Mesendoderm (in vitro differentiated cells): ENCODE measurements at regions not wholly inside any gene's neighbourhood (a gene's known extent, or its start where the extent isn't known, plus 50 kb on each side); places are given as distances from the start of the nearest gene placed in this dataset.

Source experiments
- DNase-seq: peaks from one replicate; pipeline ENCODE4 v3.0.0; 2013
- H2AK5ac ChIP-seq: 2 replicates; pipeline ENCODE4 v1.6.1; 2013; ENCODE audit warnings: low read length, inconsistent platforms
- H2BK120ac ChIP-seq: 2 replicates; pipeline ENCODE4 v1.6.1; 2013; ENCODE audit warnings: low read depth, mild to moderate bottlenecking, low read length, moderate library complexity, mixed read lengths
- H2BK15ac ChIP-seq: replicated peaks from 2 replicates; pipeline ENCODE4 v1.6.1; 2013; ENCODE audit warnings: low read depth, mild to moderate bottlenecking, moderate library complexity
- H2BK5ac ChIP-seq: 2 replicates; pipeline ENCODE4 v1.6.1; 2013; ENCODE audit warnings: low read length, inconsistent platforms
- H3K18ac ChIP-seq: 2 replicates; pipeline ENCODE4 v1.6.1; 2013; ENCODE audit warnings: mild to moderate bottlenecking, low read length, mixed read lengths
- H3K23ac ChIP-seq: one replicate; pipeline ENCODE4 v1.6.1; 2013; ENCODE audit warnings: low read length
- H3K27ac ChIP-seq: 2 replicates; pipeline ENCODE4 v1.5.1; 2013; ENCODE audit warnings: low read depth, mild to moderate bottlenecking, inconsistent platforms, low read length, moderate library complexity
- H3K27me3 ChIP-seq: 2 replicates; pipeline ENCODE4 v1.6.1; 2013; ENCODE audit warnings: low read length, control low read depth, mild to moderate bottlenecking, inconsistent platforms; ENCODE audit not compliant: insufficient read depth, poor library complexity
- H3K36me3 ChIP-seq: 2 replicates; pipeline ENCODE4 v1.6.1; 2013; ENCODE audit warnings: low read length, inconsistent platforms; ENCODE audit not compliant: control insufficient read depth, insufficient read depth
- H3K4ac ChIP-seq: one replicate; pipeline ENCODE4 v1.6.1; 2013; ENCODE audit warnings: low read depth, mild to moderate bottlenecking, low read length, moderate library complexity
- H3K4me1 ChIP-seq: 2 replicates; pipeline ENCODE4 v1.6.1; 2013; ENCODE audit warnings: low read depth, low read length, inconsistent platforms; ENCODE audit not compliant: control insufficient read depth
- H3K4me2 ChIP-seq: 2 replicates; pipeline ENCODE4 v1.6.1; 2013; ENCODE audit warnings: low read length
- H3K4me3 ChIP-seq: 2 replicates; pipeline ENCODE4 v1.5.1; 2013; ENCODE audit warnings: mild to moderate bottlenecking, low read length
- H3K56ac ChIP-seq: one replicate; pipeline ENCODE4 v1.6.1; 2013; ENCODE audit warnings: low read length
- H3K79me1 ChIP-seq: 2 replicates; pipeline ENCODE4 v1.6.1; 2013; ENCODE audit warnings: low read length, inconsistent platforms
- H3K79me2 ChIP-seq: 2 replicates; pipeline ENCODE4 v1.6.1; 2013; ENCODE audit warnings: mild to moderate bottlenecking, low read length; ENCODE audit not compliant: control insufficient read depth, insufficient read depth
- H3K9ac ChIP-seq: 2 replicates; pipeline ENCODE4 v1.6.1; 2013; ENCODE audit warnings: low read length, inconsistent platforms
- H4K5ac ChIP-seq: one replicate; pipeline ENCODE4 v1.6.1; 2013; ENCODE audit warnings: low read length
- H4K8ac ChIP-seq: one replicate; pipeline ENCODE4 v1.6.1; 2013; ENCODE audit warnings: low read depth, mild to moderate bottlenecking, control low read depth, low read length, moderate library complexity
- WGBS: extraction: QIAGEN DNeasy Blood & Tissue Kit; methylation state at CpG from one replicate; pipeline ENCODE4 v1.1.7; 2013; ENCODE audit warnings: low lambda C conversion rate, missing lambda C conversion rate; ENCODE audit not compliant: insufficient coverage; ENCODE audit errors: extremely low coverage; 5-methylcytosine and 5-hydroxymethylcytosine counted together

GRCh38 chr6:15008269-15008668 lies 237.6 kb upstream of the JARID2 start:
- no peaks in the 10 kb centered on the region for H3K79me2 ChIP-seq
- H3K9ac ChIP-seq = no peak overlapping the region

GRCh38 chr6:15014958-15015357 lies 230.9 kb upstream of the JARID2 start:
- H2BK120ac ChIP-seq = no peak overlapping the region
- H3K4me1 ChIP-seq = no peaks in the 10 kb centered on the region
- no peak overlapping the region for H2BK5ac ChIP-seq
- H3K4me3 ChIP-seq = no peak overlapping the region
- H3K27me3 ChIP-seq = no peaks in the 10 kb centered on the region
- no peaks in the 10 kb centered on the region for H3K79me1 ChIP-seq
- no peak overlapping the region for H2AK5ac ChIP-seq
- no peaks in the 10 kb centered on the region for H3K36me3 ChIP-seq
- no peak overlapping the region for H3K4ac ChIP-seq
- H3K18ac ChIP-seq = no peak overlapping the region
- no CpG with 5 or more reads among the region's 1 CpG for WGBS
- no peak overlapping the region for H3K23ac ChIP-seq
- no peak overlapping the region for H4K8ac ChIP-seq
- H3K4me2 ChIP-seq = no peak overlapping the region
- H4K5ac ChIP-seq = no peak overlapping the region
- H3K79me2 ChIP-seq = no peaks in the 10 kb centered on the region
- no peak overlapping the region for H3K27ac ChIP-seq
- no peak overlapping the region for H2BK15ac ChIP-seq
- no peak overlapping the region for H3K56ac ChIP-seq
- DNase-seq = no peak
- H3K9ac ChIP-seq = no peak overlapping the region

More at GRCh38 chr6:15008269-15008668, 237.6 kb upstream of the JARID2 start:
- Histone ChIP-seq H3K18ac (no peak overlapping the region), H3K23ac (no peak overlapping the region), H3K4me2 (no peak overlapping the region), H2BK120ac (no peak overlapping the region), H3K56ac (no peak overlapping the region), H4K5ac (no peak overlapping the region), H2AK5ac (no peak overlapping the region), H4K8ac (no peak overlapping the region), H3K27ac (no peak overlapping the region), H3K27me3 (no peaks in the 10 kb centered on the region), H3K4ac (no peak overlapping the region), H3K79me1 (no peaks in the 10 kb centered on the region), H3K36me3 (no peaks in the 10 kb centered on the region), H3K4me3 (no peak overlapping the region), H3K4me1 (no peaks in the 10 kb centered on the region), H2BK15ac (no peak overlapping the region), H2BK5ac (no peak overlapping the region)
- DNase-seq = no peak

- H2BK15ac ChIP-seq = no peak overlapping the region
- H2BK120ac ChIP-seq = no peak overlapping the region
- H3K4me1 ChIP-seq = no peaks in the 10 kb centered on the region
- H3K9ac ChIP-seq = no peak overlapping the region
- no peak overlapping the region for H2AK5ac ChIP-seq
- H3K36me3 ChIP-seq = no peaks in the 10 kb centered on the region
- H4K8ac ChIP-seq = no peak overlapping the region
- no peak overlapping the region for H3K23ac ChIP-seq
- no peaks in the 10 kb centered on the region for H3K27me3 ChIP-seq
- H3K18ac ChIP-seq = no peak overlapping the region
- no peak overlapping the region for H3K56ac ChIP-seq
- H3K4me3 ChIP-seq = no peak overlapping the region
- H3K4me2 ChIP-seq = no peak overlapping the region
- H4K5ac ChIP-seq = no peak overlapping the region
- H3K27ac ChIP-seq = no peak overlapping the region
- DNase-seq = no peak
- WGBS = no CpG with 5 or more reads among the region's 6 CpGs
- H3K79me1 ChIP-seq = no peaks in the 10 kb centered on the region
- H3K4ac ChIP-seq = no peak overlapping the region
- H3K79me2 ChIP-seq = peaks cover 2% of the 10 kb centered on the region
- no peak overlapping the region for H2BK5ac ChIP-seq
These were observed 229.1 kb upstream of the JARID2 start for GRCh38 chr6:15016813-15017212.

GRCh38 chr6:15017261-15017660 lies 228.6 kb upstream of the JARID2 start:
- Histone ChIP-seq H3K9ac (no peak overlapping the region), H2BK5ac (no peak overlapping the region), H3K4me3 (no peak overlapping the region), H4K8ac (no peak overlapping the region), H3K36me3 (no peaks in the 10 kb centered on the region), H2BK15ac (no peak overlapping the region), H3K79me1 (no peaks in the 10 kb centered on the region), H3K23ac (no peak overlapping the region), H3K18ac (no peak overlapping the region), H3K27me3 (no peaks in the 10 kb centered on the region), H3K4me2 (no peak overlapping the region), H2AK5ac (no peak overlapping the region), H4K5ac (no peak overlapping the region), H3K4me1 (no peaks in the 10 kb centered on the region), H3K27ac (no peak overlapping the region), H3K56ac (peak overlapping the region; percentile 47), H3K79me2 (peaks cover 2% of the 10 kb centered on the region), H3K4ac (no peak overlapping the region), H2BK120ac (no peak overlapping the region)
- WGBS = no CpG with 5 or more reads among the region's 11 CpGs
- peak; percentile 79 for DNase-seq

GRCh38 chr6:15017803-15018202 lies 228.1 kb upstream of the JARID2 start:
- no peaks in the 10 kb centered on the region for H3K36me3 ChIP-seq
- no peak overlapping the region for H4K5ac ChIP-seq
- H3K56ac ChIP-seq = no peak overlapping the region
- no peaks in the 10 kb centered on the region for H3K79me1 ChIP-seq
- H3K18ac ChIP-seq = peak overlapping the region; percentile 16
- H3K27ac ChIP-seq = peak overlapping the region; percentile 22
- H3K9ac ChIP-seq = no peak overlapping the region
- H3K4ac ChIP-seq = no peak overlapping the region
- H2BK120ac ChIP-seq = no peak overlapping the region
- H3K4me2 ChIP-seq = no peak overlapping the region
- H2AK5ac ChIP-seq = no peak overlapping the region
- no peak overlapping the region for H3K4me3 ChIP-seq
- no peak overlapping the region for H2BK15ac ChIP-seq
- H2BK5ac ChIP-seq = no peak overlapping the region
- WGBS = no CpG with 5 or more reads among the region's 9 CpGs
- H3K23ac ChIP-seq = no peak overlapping the region
- H3K4me1 ChIP-seq = no peaks in the 10 kb centered on the region
- DNase-seq = no peak
- H4K8ac ChIP-seq = no peak overlapping the region
- peaks cover 2% of the 10 kb centered on the region for H3K79me2 ChIP-seq
- H3K27me3 ChIP-seq = no peaks in the 10 kb centered on the region

- Histone ChIP-seq H2BK120ac (no peak overlapping the region), H3K9ac (no peak overlapping the region), H3K23ac (no peak overlapping the region), H2BK15ac (peak overlapping the region; percentile 75), H2AK5ac (no peak overlapping the region), H3K4ac (peak overlapping the region; percentile 83), H3K27ac (no peak overlapping the region), H3K56ac (no peak overlapping the region), H3K36me3 (no peaks in the 10 kb centered on the region), H3K4me1 (no peaks in the 10 kb centered on the region), H3K27me3 (no peaks in the 10 kb centered on the region), H3K79me2 (peaks cover 2% of the 10 kb centered on the region), H3K4me3 (no peak overlapping the region), H3K18ac (peak overlapping the region; percentile 90), H2BK5ac (no peak overlapping the region), H4K8ac (no peak overlapping the region), H4K5ac (no peak overlapping the region), H3K79me1 (no peaks in the 10 kb centered on the region), H3K4me2 (no peak overlapping the region)
- no peak for DNase-seq
- WGBS = no CpG with 5 or more reads among the region's 8 CpGs
These were observed 225.6 kb upstream of the JARID2 start for GRCh38 chr6:15020119-15020770.
